GM10248 (cell line): ENCODE measurements at regions not wholly inside any gene's neighbourhood (a gene's known extent, or its start where the extent isn't known, plus 50 kb on each side); places are given as distances from the start of the nearest gene placed in this dataset.

ENCODE experiments used
- CTCF ChIA-PET: fragments of 300-600 bp; sonication (Branson Sonifier 250); formaldehyde crosslinking; extraction: SDS; loops from one replicate; lab custom pipeline; 2021; ENCODE audit warnings: antibody characterized with exemption; lab: Yijun Ruan, JAX
- POLR2A ChIA-PET: fragments of 350-650 bp; sonication (Branson Sonifier 250); formaldehyde crosslinking; extraction: SDS; loops from one replicate; lab custom pipeline; 2020; ENCODE audit warnings: antibody characterized with exemption; lab: Yijun Ruan, JAX
- DNase-seq: peaks from one replicate; pipeline ENCODE4 v3.0.0; 2012; ENCODE audit errors: extremely low spot score
- TF ChIP-seq, protein P1 (sequence below): IDR thresholded peaks from 2 replicates; pipeline ENCODE4 v1.5.1; 2012; ENCODE audit warnings: mild to moderate bottlenecking, low read depth; ENCODE audit errors: extremely low read depth, missing control alignments, control extremely low read depth

DNA sequence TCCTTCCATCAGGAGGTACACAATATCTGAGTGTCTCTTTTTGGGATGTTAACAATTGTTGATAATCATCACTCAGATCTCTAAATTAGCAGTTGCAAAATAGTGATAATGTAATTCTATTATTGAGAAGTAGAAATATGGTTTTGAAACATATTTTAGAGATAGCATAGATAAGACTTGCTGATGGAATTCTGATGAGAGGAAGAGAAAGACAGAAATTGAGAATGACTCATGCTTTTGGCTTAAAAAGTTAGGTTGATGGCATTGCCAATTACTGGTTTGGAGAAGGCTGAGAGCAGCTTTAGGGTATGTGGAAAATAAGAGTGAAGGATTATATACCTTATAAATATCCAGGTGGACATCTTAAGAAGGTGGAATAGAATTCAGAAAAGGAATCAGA, 106.4 kb upstream of the EDNRB start:
- CTCF ChIA-PET, result no interaction called here
- TF ChIP-seq, protein P1, sequence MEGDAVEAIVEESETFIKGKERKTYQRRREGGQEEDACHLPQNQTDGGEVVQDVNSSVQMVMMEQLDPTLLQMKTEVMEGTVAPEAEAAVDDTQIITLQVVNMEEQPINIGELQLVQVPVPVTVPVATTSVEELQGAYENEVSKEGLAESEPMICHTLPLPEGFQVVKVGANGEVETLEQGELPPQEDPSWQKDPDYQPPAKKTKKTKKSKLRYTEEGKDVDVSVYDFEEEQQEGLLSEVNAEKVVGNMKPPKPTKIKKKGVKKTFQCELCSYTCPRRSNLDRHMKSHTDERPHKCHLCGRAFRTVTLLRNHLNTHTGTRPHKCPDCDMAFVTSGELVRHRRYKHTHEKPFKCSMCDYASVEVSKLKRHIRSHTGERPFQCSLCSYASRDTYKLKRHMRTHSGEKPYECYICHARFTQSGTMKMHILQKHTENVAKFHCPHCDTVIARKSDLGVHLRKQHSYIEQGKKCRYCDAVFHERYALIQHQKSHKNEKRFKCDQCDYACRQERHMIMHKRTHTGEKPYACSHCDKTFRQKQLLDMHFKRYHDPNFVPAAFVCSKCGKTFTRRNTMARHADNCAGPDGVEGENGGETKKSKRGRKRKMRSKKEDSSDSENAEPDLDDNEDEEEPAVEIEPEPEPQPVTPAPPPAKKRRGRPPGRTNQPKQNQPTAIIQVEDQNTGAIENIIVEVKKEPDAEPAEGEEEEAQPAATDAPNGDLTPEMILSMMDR, result no peak
- DNase-seq, result no peak
- POLR2A ChIA-PET, result no interaction called here

DNA sequence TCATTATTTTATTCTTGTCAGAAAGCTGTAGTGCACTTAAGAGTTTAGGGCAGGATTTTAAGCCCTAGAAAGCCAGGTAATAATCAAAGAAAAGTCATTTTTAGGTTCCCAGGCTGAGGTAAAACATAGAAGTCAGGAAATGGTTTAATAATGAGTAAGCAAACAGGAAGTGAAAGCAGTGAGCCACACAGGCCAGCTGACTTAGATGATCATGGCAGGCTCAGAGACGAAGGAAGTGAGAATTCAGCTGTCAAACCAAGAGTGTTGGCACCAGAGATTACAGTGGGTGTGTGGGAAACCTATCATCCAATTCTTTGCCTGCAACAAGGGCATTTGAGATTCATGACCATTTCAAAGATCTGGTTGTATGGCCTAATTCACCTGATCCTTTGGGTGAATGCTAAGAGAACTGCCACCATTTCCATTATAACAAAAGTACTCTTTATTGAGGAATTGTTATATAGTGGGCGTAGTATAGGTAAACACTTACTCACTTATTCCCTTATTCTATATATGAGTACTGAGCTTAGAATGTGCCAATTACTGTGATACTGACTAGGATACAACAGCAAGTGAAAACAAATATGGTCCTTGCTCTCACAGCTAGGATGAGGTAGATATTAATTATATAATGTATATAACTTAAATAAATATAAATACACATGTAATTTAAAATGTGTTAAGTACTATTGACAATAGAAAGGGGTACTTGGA, 103.7 kb upstream of the EDNRB start:
- DNase-seq, result peak; percentile 56
- CTCF ChIA-PET, result interaction anchor here (0.8 to 1.0 kb wide), 2 partner anchors 21 to 119 kb away, joined by 3 read pairs; no protein-coding TSS in a partner anchor
- TF ChIP-seq, protein P1, result no peak
- POLR2A ChIA-PET, result no interaction called here

DNA sequence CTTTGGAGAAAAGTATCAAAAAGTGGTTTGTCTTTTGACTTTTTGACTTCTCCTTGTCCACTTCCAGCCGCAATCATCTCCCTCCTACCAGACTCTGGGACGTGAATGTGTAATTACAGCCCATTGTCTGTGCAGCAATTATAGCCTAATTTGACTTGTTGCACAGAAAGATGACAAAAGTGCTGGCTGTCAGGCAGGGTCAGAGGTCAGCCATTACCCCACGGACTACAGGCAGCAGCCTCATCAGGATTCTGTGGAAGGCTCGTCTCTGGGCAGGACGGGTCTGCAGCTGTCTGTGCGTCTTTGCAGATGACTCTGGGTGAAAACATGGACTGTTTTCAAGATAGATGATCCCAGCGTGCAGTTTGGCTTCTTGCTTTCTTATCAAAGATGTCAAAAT, 102.2 kb upstream of the EDNRB start:
- POLR2A ChIA-PET, result no interaction called here
- TF ChIP-seq, protein P1, result no peak
- CTCF ChIA-PET, result interaction anchor here (2.7 kb wide), 1 partner anchor 10 kb away, joined by 9 read pairs; no protein-coding TSS in a partner anchor
- no peak for DNase-seq

DNA sequence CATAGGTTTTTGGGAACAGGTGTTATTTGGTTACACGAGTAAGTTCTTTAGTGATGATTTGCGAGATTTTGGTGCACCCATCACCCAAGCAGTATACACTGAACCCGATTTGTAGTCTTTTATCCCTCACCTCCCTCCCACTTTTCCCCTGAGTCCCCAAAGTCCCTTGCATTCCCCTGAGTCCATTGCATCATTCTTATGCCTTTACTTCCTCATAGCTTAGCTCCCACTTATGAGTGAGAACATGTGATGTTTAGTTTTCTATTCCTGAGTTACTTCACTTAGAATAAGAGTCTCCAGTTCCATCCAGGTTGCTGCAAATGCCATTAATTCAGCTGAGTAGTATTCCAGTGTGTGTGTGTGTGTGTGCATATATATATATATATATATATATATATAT, 97.2 kb upstream of the EDNRB start:
- TF ChIP-seq, protein P1, result no peak
- CTCF ChIA-PET, result interaction anchor here (0.9 kb wide), 1 partner anchor 11 kb away, joined by 3 read pairs; no protein-coding TSS in a partner anchor
- POLR2A ChIA-PET, result no interaction called here
- no peak for DNase-seq

DNA sequence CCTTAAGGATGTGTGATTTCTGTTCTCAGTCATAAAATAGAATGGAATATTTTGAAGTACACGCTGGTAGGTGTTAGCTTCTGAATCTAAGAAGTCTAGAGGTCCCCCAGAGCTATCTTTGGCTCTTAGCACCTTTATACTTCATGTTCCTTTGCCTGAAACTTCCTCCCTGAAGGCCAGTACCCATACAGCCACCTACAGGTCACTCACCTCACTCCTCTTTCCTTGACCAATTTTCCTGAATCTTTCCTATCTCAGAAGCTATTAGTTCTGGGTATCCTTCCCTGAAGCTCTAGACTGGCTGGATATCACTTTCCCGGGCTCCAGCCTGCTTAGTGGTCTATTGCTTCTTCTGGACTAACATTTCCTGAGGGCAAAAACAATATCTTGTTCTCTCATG, 93.4 kb upstream of the EDNRB start:
- TF ChIP-seq, protein P1, result no peak
- CTCF ChIA-PET, result interaction anchor here (1.1 to 2.9 kb wide), 2 partner anchors 8 to 109 kb away, joined by 3 to 9 read pairs; no protein-coding TSS in a partner anchor
- DNase-seq, result no peak
- POLR2A ChIA-PET, result no interaction called here

DNA sequence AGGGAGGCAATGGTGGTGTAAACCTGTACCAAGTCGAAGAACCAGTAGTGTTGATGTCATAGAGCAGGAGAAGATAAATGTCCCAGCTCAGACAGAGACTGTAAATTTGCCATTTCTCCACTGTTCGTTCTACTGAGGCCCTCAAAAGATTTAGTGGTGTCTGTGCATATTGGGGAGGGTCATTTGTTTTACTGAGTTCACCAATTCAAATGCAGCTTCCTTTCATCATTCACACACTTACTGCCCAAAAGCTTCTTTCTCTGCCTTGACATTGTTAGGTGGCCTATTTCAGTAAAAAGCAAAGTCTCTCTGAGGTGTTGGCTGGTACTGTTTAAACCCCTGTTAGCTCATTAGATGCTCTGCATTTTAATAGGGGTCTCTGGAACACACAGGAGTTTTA, 86.2 kb upstream of the EDNRB start:
- TF ChIP-seq, protein P1, result no peak
- ChIA-PET POLR2A (no interaction called here), CTCF (no interaction called here)
- no peak for DNase-seq
